ENCODE measurements at regions not wholly inside any gene's neighbourhood (a gene's known extent, or its start where the extent isn't known, plus 50 kb on each side); places are given as distances from the start of the nearest gene placed in this dataset.

- no peak overlapping the region for H3K4me3 ChIP-seq (ENCODE audit: low read length)
- ATAC-seq (peak; percentile 72), DNase-seq (peak; percentile 69)
- no peaks in the 10 kb centered on the region for H3K9me3 ChIP-seq (ENCODE audit: low read length)
- POLR2A ChIA-PET (ENCODE audit: unreplicated experiment): no interaction called here
- no peak overlapping the region for H2AFZ ChIP-seq (ENCODE audit: low read length)
- H3K36me3 ChIP-seq (ENCODE audit: low read depth, low read length): no peaks in the 10 kb centered on the region
- no peaks in the 10 kb centered on the region for H4K20me1 ChIP-seq (ENCODE audit: low read length)
- H3K27me3 ChIP-seq (ENCODE audit: low read length): peaks cover 77% of the 10 kb centered on the region
- TF ChIP-seq CTCF (conservative IDR thresholded peaks at IDR 0.05; ENCODE audit: low read depth, low read length): peak; percentile 28; the same call in 1 of the 2 replicates
- no peak for TF ChIP-seq EZH2phosphoT487 (IDR thresholded peaks at IDR 0.05; ENCODE audit: borderline replicate concordance, low read length)
- no peak for TF ChIP-seq EZH2 (IDR thresholded peaks at IDR 0.05; ENCODE audit: low read length, unreplicated experiment)
- intact Hi-C loops (cut with micrococcal nuclease): no loop called here
- no TSS peak for BruUV-seq (replicated peaks)
- H3K9me2 ChIP-seq (replicated peaks; ENCODE audit: low read length): no peaks in the 10 kb centered on the region
- peaks cover 13% of the 10 kb centered on the region for H3K4me1 ChIP-seq (ENCODE audit: insufficient read depth, low read length)
- H3K79me2 ChIP-seq (ENCODE audit: low read length): no peaks in the 10 kb centered on the region
- no peak overlapping the region; the same call in 1 of the 2 replicates for H3K4me2 ChIP-seq (ENCODE audit: low read length)
- CTCF ChIA-PET: no interaction called here
- no peaks in the 10 kb centered on the region for H3F3A ChIP-seq (ENCODE audit: low read length, unreplicated experiment)
- H3K9ac ChIP-seq (ENCODE audit: low read length): no peak overlapping the region
- no peak overlapping the region for H3K27ac ChIP-seq (ENCODE audit: low read length)
These were observed 82.5 kb upstream of the BHLHE23 start for GRCh38 chr20:63089051-63089907.

- peaks cover 72% of the 10 kb centered on the region for H3K27me3 ChIP-seq (ENCODE audit: low read length)
- H3K9me2 ChIP-seq (replicated peaks; ENCODE audit: low read length): no peaks in the 10 kb centered on the region
- ATAC-seq (no peak), DNase-seq (no peak)
- H3K79me2 ChIP-seq (ENCODE audit: low read length): no peaks in the 10 kb centered on the region
- no peak overlapping the region for H2AFZ ChIP-seq (ENCODE audit: low read length)
- peaks cover 13% of the 10 kb centered on the region for H3K4me1 ChIP-seq (ENCODE audit: insufficient read depth, low read length)
- TF ChIP-seq EZH2phosphoT487 (IDR thresholded peaks at IDR 0.05; ENCODE audit: borderline replicate concordance, low read length) (no peak), CTCF (conservative IDR thresholded peaks at IDR 0.05; ENCODE audit: low read depth, low read length) (no peak), EZH2 (IDR thresholded peaks at IDR 0.05; ENCODE audit: low read length, unreplicated experiment) (no peak)
- intact Hi-C loops (cut with micrococcal nuclease): no loop called here
- no peaks in the 10 kb centered on the region for H4K20me1 ChIP-seq (ENCODE audit: low read length)
- no TSS peak for BruUV-seq (replicated peaks)
- no peaks in the 10 kb centered on the region for H3K36me3 ChIP-seq (ENCODE audit: low read depth, low read length)
- no peak overlapping the region for H3K4me3 ChIP-seq (ENCODE audit: low read length)
- H3K9ac ChIP-seq (ENCODE audit: low read length): no peak overlapping the region
- no peaks in the 10 kb centered on the region for H3K9me3 ChIP-seq (ENCODE audit: low read length)
- ChIA-PET CTCF (no interaction called here), POLR2A (ENCODE audit: unreplicated experiment) (no interaction called here)
- no peaks in the 10 kb centered on the region for H3F3A ChIP-seq (ENCODE audit: low read length, unreplicated experiment)
- no peak overlapping the region for H3K4me2 ChIP-seq (ENCODE audit: low read length)
- H3K27ac ChIP-seq (ENCODE audit: low read length): no peak overlapping the region
These were observed 81.3 kb upstream of the BHLHE23 start for GRCh38 chr20:63087872-63088680.

Data from PC-3 (cell line).